ENCODE measurements at regions not wholly inside any gene's neighbourhood (a gene's known extent, or its start where the extent isn't known, plus 50 kb on each side); places are given as distances from the start of the nearest gene placed in this dataset.
"Not testable (repeated sequence)": the region's sequence is repeated elsewhere in the genome, so short reads cannot be mapped to it uniquely, and the experiment has no call there.

GRCh38 chr11:133639408-133639807, 107.1 kb upstream of the OPCML start:
- Histone ChIP-seq H3K27me3 (ENCODE audit: control insufficient read depth, insufficient read depth, low read length) (no peaks in the 10 kb centered on the region), H3K9me3 (ENCODE audit: control insufficient read depth, insufficient read depth, low read length) (peaks cover 33% of the 10 kb centered on the region), H3K4me3 (ENCODE audit: low read depth, low read length) (no peak overlapping the region), H3K27ac (ENCODE audit: low read depth, low read length) (no peak overlapping the region)
- ChIA-PET CTCF (no interaction called here), POLR2A (no interaction called here)
- no peak for DNase-seq (ENCODE audit: low read depth, low spot score)
- TF ChIP-seq CTCF (IDR thresholded peaks at IDR 0.05; ENCODE audit: low read depth, low read length) = no peak

- CTCF ChIA-PET = no interaction called here
- POLR2A ChIA-PET = no interaction called here
- DNase-seq (ENCODE audit: low read depth, low spot score) = no peak
- no peak for TF ChIP-seq CTCF (IDR thresholded peaks at IDR 0.05; ENCODE audit: low read depth, low read length)
- H3K4me3 ChIP-seq (ENCODE audit: low read depth, low read length) = no peak overlapping the region
- no peaks in the 10 kb centered on the region for H3K27me3 ChIP-seq (ENCODE audit: control insufficient read depth, insufficient read depth, low read length)
- no peak overlapping the region for H3K27ac ChIP-seq (ENCODE audit: low read depth, low read length)
- H3K9me3 ChIP-seq (ENCODE audit: control insufficient read depth, insufficient read depth, low read length) = peaks cover 34% of the 10 kb centered on the region
Observed at GRCh38 chr11:133638921-133639320, 106.6 kb upstream of the OPCML start.

DNA sequence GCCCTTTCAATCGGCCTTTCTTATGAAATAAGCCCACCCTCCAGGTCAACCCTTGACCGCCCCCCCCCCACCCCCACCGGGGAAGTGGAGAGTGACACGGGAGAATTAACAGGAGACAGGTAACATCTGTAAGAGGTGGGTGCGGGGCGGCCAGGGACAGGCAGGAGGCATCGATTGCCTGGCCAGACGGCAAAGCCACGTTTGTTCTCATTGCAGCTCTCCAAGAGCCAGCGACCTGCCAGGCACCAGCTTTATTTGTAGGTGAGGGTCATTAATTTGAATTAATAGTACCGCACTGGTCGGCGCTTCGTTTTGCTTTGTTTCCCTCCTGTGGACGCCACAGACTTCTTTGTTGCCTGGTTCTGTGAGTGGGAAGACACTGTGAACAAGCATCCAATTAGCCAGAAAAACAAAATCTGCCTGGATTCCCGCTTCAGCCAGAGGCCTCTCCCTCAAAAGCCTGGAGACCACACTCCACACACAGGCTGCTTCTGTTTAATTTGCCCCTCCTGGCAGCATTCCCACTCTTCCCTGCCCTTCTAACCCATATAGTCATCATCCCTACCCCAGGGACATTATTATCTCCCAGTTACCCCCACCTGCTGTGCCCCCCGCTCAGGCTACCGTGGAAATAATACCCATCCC, 104.5 kb upstream of the OPCML start:
- CTCF ChIA-PET = no interaction called here
- no peak overlapping the region for H3K27ac ChIP-seq (ENCODE audit: low read depth, low read length)
- POLR2A ChIA-PET = no interaction called here
- no peak overlapping the region for H3K4me3 ChIP-seq (ENCODE audit: low read depth, low read length)
- no peak for TF ChIP-seq CTCF (IDR thresholded peaks at IDR 0.05; ENCODE audit: low read depth, low read length)
- no peak for DNase-seq (ENCODE audit: low read depth, low spot score)
- no peaks in the 10 kb centered on the region for H3K27me3 ChIP-seq (ENCODE audit: control insufficient read depth, insufficient read depth, low read length)
- peaks cover 34% of the 10 kb centered on the region for H3K9me3 ChIP-seq (ENCODE audit: control insufficient read depth, insufficient read depth, low read length)

- H3K27me3 ChIP-seq (ENCODE audit: control insufficient read depth, insufficient read depth, low read length) = no peaks in the 10 kb centered on the region
- CTCF ChIA-PET = no interaction called here
- TF ChIP-seq CTCF (IDR thresholded peaks at IDR 0.05; ENCODE audit: low read depth, low read length) = no peak
- peaks cover 34% of the 10 kb centered on the region for H3K9me3 ChIP-seq (ENCODE audit: control insufficient read depth, insufficient read depth, low read length)
- H3K27ac ChIP-seq (ENCODE audit: low read depth, low read length) = no peak overlapping the region
- no peak for DNase-seq (ENCODE audit: low read depth, low spot score)
- POLR2A ChIA-PET = no interaction called here
- H3K4me3 ChIP-seq (ENCODE audit: low read depth, low read length) = no peak overlapping the region
Observed at GRCh38 chr11:133635244-133635739, 103.0 kb upstream of the OPCML start.

GRCh38 chr11:133628371-133628770, 96.1 kb upstream of the OPCML start:
- H3K27ac ChIP-seq (ENCODE audit: low read depth, low read length); H3K27me3 ChIP-seq (ENCODE audit: control insufficient read depth, insufficient read depth, low read length); POLR2A ChIA-PET; CTCF ChIA-PET; DNase-seq (ENCODE audit: low read depth, low spot score); H3K4me3 ChIP-seq (ENCODE audit: low read depth, low read length); H3K9me3 ChIP-seq (ENCODE audit: control insufficient read depth, insufficient read depth, low read length): not testable (repeated sequence)
